PFSK-1 (cell line): ENCODE measurements at regions not wholly inside any gene's neighbourhood (a gene's known extent, or its start where the extent isn't known, plus 50 kb on each side); places are given as distances from the start of the nearest gene placed in this dataset.

Experiments used
- REST ChIP-seq, 2 experiments: IDR thresholded peaks; 2 replicates each; pipeline versions ENCODE4 v1.6.1 to v1.8.0; 2011 to 2012; ENCODE audit warnings: low read depth in 2 of 2, low read length in 2 of 2, control low read depth in 1 of 2, inconsistent platforms in 1 of 2, mild to moderate bottlenecking in 1 of 2, moderate library complexity in 1 of 2; ENCODE audit not compliant: insufficient read depth in 1 of 2
- SIN3A ChIP-seq: IDR thresholded peaks from 2 replicates; pipeline ENCODE4 v1.6.1; 2012; ENCODE audit warnings: mild to moderate bottlenecking, low read length, moderate library complexity, borderline replicate concordance; ENCODE audit not compliant: insufficient read depth
- TAF1 ChIP-seq: IDR thresholded peaks from 2 replicates; pipeline ENCODE4 v1.6.1; 2012; ENCODE audit warnings: low read length, control low read depth, borderline replicate concordance; ENCODE audit not compliant: insufficient read depth

GRCh38 chr1:37239225-37239740, 205.0 kb upstream of the GRIK3 start:
- TF ChIP-seq TAF1 (no peak), REST (IDR thresholded peaks at IDR 0.05; ENCODE audit: insufficient read depth in 1 of 2, low read depth in 2 of 2, low read length in 2 of 2) (no peak), SIN3A (no peak)
